Ishikawa (cell line): ENCODE measurements at regions not wholly inside any gene's neighbourhood (a gene's known extent, or its start where the extent isn't known, plus 50 kb on each side); places are given as distances from the start of the nearest gene placed in this dataset.

ENCODE experiments used
- CEBPB ChIP-seq: IDR thresholded peaks from 2 replicates; pipeline ENCODE4 v1.6.1; 2012
- CREB1 ChIP-seq: IDR thresholded peaks from 2 replicates; pipeline ENCODE4 v1.6.1; 2012; ENCODE audit warnings: low read depth
- EGR1 ChIP-seq: IDR thresholded peaks from 2 replicates; pipeline ENCODE4 v1.6.1; 2012
- EP300 ChIP-seq: IDR thresholded peaks from 2 replicates; pipeline ENCODE4 v1.6.1; 2012; ENCODE audit warnings: borderline replicate concordance
- FOXM1 ChIP-seq: IDR thresholded peaks from 2 replicates; pipeline ENCODE4 v1.6.1; 2012; ENCODE audit warnings: low read depth, borderline replicate concordance
- NFIC ChIP-seq: IDR thresholded peaks from 2 replicates; pipeline ENCODE4 v1.6.1; 2012
- RAD21 ChIP-seq: IDR thresholded peaks from 2 replicates; pipeline ENCODE4 v1.6.1; 2012; ENCODE audit warnings: low read depth
- TAF1 ChIP-seq: IDR thresholded peaks from 2 replicates; pipeline ENCODE4 v1.6.1; 2012; ENCODE audit warnings: low read depth, mild to moderate bottlenecking
- TEAD4 ChIP-seq: IDR thresholded peaks from 2 replicates; pipeline ENCODE4 v1.6.1; 2012
- USF1 ChIP-seq: IDR thresholded peaks from 2 replicates; pipeline ENCODE4 v1.6.1; 2012
- YY1 ChIP-seq: IDR thresholded peaks from 2 replicates; pipeline ENCODE4 v1.6.1; 2012; ENCODE audit warnings: low read depth
- TF ChIP-seq, protein P1 (sequence below): IDR thresholded peaks from 2 replicates; pipeline ENCODE4 v1.6.1; 2012
- TF ChIP-seq, protein P2 (sequence below): IDR thresholded peaks from 2 replicates; pipeline ENCODE4 v1.6.1; 2012; ENCODE audit warnings: low read depth, mild to moderate bottlenecking

- TF ChIP-seq EP300 (no peak), YY1 (no peak), CEBPB (no peak), TEAD4 (no peak), TAF1 (no peak), CREB1 (no peak), FOXM1 (no peak), NFIC (no peak), EGR1 (no peak), RAD21 (no peak), USF1 (no peak)
- TF ChIP-seq, protein P1, sequence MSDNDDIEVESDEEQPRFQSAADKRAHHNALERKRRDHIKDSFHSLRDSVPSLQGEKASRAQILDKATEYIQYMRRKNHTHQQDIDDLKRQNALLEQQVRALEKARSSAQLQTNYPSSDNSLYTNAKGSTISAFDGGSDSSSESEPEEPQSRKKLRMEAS, result no peak
- TF ChIP-seq, protein P2, sequence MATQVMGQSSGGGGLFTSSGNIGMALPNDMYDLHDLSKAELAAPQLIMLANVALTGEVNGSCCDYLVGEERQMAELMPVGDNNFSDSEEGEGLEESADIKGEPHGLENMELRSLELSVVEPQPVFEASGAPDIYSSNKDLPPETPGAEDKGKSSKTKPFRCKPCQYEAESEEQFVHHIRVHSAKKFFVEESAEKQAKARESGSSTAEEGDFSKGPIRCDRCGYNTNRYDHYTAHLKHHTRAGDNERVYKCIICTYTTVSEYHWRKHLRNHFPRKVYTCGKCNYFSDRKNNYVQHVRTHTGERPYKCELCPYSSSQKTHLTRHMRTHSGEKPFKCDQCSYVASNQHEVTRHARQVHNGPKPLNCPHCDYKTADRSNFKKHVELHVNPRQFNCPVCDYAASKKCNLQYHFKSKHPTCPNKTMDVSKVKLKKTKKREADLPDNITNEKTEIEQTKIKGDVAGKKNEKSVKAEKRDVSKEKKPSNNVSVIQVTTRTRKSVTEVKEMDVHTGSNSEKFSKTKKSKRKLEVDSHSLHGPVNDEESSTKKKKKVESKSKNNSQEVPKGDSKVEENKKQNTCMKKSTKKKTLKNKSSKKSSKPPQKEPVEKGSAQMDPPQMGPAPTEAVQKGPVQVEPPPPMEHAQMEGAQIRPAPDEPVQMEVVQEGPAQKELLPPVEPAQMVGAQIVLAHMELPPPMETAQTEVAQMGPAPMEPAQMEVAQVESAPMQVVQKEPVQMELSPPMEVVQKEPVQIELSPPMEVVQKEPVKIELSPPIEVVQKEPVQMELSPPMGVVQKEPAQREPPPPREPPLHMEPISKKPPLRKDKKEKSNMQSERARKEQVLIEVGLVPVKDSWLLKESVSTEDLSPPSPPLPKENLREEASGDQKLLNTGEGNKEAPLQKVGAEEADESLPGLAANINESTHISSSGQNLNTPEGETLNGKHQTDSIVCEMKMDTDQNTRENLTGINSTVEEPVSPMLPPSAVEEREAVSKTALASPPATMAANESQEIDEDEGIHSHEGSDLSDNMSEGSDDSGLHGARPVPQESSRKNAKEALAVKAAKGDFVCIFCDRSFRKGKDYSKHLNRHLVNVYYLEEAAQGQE, result no peak
These were observed 217.0 kb upstream of the PODXL start for GRCh38 chr7:131773413-131773812.
